GM18508 (cell line): ENCODE measurements at regions not wholly inside any gene's neighbourhood (a gene's known extent, or its start where the extent isn't known, plus 50 kb on each side); places are given as distances from the start of the nearest gene placed in this dataset.

Experiments
- ATAC-seq: cut with Tn5 transposase; IDR thresholded peaks from one replicate; pipeline ENCODE4 v1.9.1; 2021; ENCODE audit warnings: moderate number of reproducible peaks; ENCODE audit not compliant: insufficient read depth, unreplicated experiment

GRCh38 chr19:27750391-27751043, 1462.4 kb downstream of the UQCRFS1 start:
- no peak for ATAC-seq

GRCh38 chr19:27748551-27749152, 1464.3 kb downstream of the UQCRFS1 start:
- no peak for ATAC-seq

GRCh38 chr19:27746691-27747380, 1466.1 kb downstream of the UQCRFS1 start:
- ATAC-seq, result no peak

- no peak for ATAC-seq
Measured at GRCh38 chr19:27745978-27746542, 1466.9 kb downstream of the UQCRFS1 start.

- no peak for ATAC-seq
Measured at GRCh38 chr19:27744926-27745768, 1467.8 kb downstream of the UQCRFS1 start.

- ATAC-seq, result no peak
Measured at GRCh38 chr19:27742041-27742440, 1470.9 kb downstream of the UQCRFS1 start.

GRCh38 chr19:27741236-27741635, 1471.7 kb downstream of the UQCRFS1 start:
- no peak for ATAC-seq

GRCh38 chr19:27740396-27740795, 1472.6 kb downstream of the UQCRFS1 start:
- no peak for ATAC-seq

- ATAC-seq, result no peak
Measured at GRCh38 chr19:27738569-27739193, 1474.3 kb downstream of the UQCRFS1 start.

- ATAC-seq, result no peak
Measured at GRCh38 chr19:27736225-27736624, 1476.7 kb downstream of the UQCRFS1 start.

- ATAC-seq, result no peak
Measured at GRCh38 chr19:27735314-27735713, 1477.6 kb downstream of the UQCRFS1 start.

- no peak for ATAC-seq
Measured at GRCh38 chr19:27734496-27735220, 1478.3 kb downstream of the UQCRFS1 start.

- no peak for ATAC-seq
Measured at GRCh38 chr19:27733551-27734266, 1479.2 kb downstream of the UQCRFS1 start.

- ATAC-seq, result no peak
Measured at GRCh38 chr19:27729332-27729731, 1483.6 kb downstream of the UQCRFS1 start.

GRCh38 chr19:27722625-27723024, 1490.3 kb downstream of the UQCRFS1 start:
- no peak for ATAC-seq

GRCh38 chr19:27720155-27720554, 1492.8 kb downstream of the UQCRFS1 start:
- ATAC-seq, result no peak

GRCh38 chr19:27719034-27719433, 1493.9 kb downstream of the UQCRFS1 start:
- no peak for ATAC-seq

- ATAC-seq, result no peak
Measured at GRCh38 chr19:27718234-27718633, 1494.7 kb downstream of the UQCRFS1 start.

- no peak for ATAC-seq
Measured at GRCh38 chr19:27717825-27718224, 1495.1 kb downstream of the UQCRFS1 start.
